H9 (cell line): ENCODE measurements at regions not wholly inside any gene's neighbourhood (a gene's known extent, or its start where the extent isn't known, plus 50 kb on each side); places are given as distances from the start of the nearest gene placed in this dataset.

Source experiments
- DNase-seq: peaks from one replicate; pipeline ENCODE4 v3.0.0-alpha.2; 2017
- H2AFZ ChIP-seq: one replicate; pipeline ENCODE4 v1.6.1; 2013; ENCODE audit warnings: mild to moderate bottlenecking, low read length, control low read depth, moderate library complexity
- H2AK5ac ChIP-seq: 2 replicates; pipeline ENCODE4 v1.6.1; 2013; ENCODE audit warnings: low read length, control low read depth, mixed read lengths; ENCODE audit not compliant: insufficient read length
- H2BK120ac ChIP-seq: one replicate; pipeline ENCODE4 v1.6.1; 2013; ENCODE audit warnings: low read depth, mild to moderate bottlenecking, low read length, control low read depth, inconsistent platforms; ENCODE audit not compliant: poor library complexity, severe bottlenecking
- H2BK12ac ChIP-seq: 2 replicates; pipeline ENCODE4 v1.6.1; 2013; ENCODE audit warnings: low read length, control low read depth, mixed read lengths, low read depth; ENCODE audit not compliant: insufficient read length
- H2BK15ac ChIP-seq: 2 replicates; pipeline ENCODE4 v1.6.1; 2013; ENCODE audit warnings: low read depth, low read length, control low read depth
- H2BK20ac ChIP-seq: one replicate; pipeline ENCODE4 v1.6.1; 2013; ENCODE audit warnings: low read depth, mild to moderate bottlenecking, low read length, control low read depth, inconsistent platforms; ENCODE audit not compliant: poor library complexity, severe bottlenecking
- H2BK5ac ChIP-seq: 2 replicates; pipeline ENCODE4 v1.6.1; 2013; ENCODE audit warnings: low read length, control low read depth, mixed read lengths; ENCODE audit not compliant: insufficient read length
- H3K14ac ChIP-seq: 2 replicates; pipeline ENCODE4 v1.6.1; 2013; ENCODE audit warnings: low read length, control low read depth; ENCODE audit not compliant: insufficient read depth
- H3K18ac ChIP-seq: 2 replicates; pipeline ENCODE4 v1.6.1; 2013; ENCODE audit warnings: low read depth, mild to moderate bottlenecking, mixed read lengths, low read length, control low read depth; ENCODE audit not compliant: insufficient read length
- H3K23ac ChIP-seq: 2 replicates; pipeline ENCODE4 v1.6.1; 2013; ENCODE audit warnings: low read length, control low read depth, mixed read lengths, low read depth; ENCODE audit not compliant: insufficient read length
- H3K23me2 ChIP-seq: 2 replicates; pipeline ENCODE4 v1.6.1; 2013; ENCODE audit warnings: low read depth, mild to moderate bottlenecking, mixed read lengths, low read length, control low read depth; ENCODE audit not compliant: insufficient read length, poor library complexity, severe bottlenecking
- H3K27ac ChIP-seq: 2 replicates; pipeline ENCODE4 v1.5.1; 2013; ENCODE audit warnings: low read length, control low read depth, mixed read lengths, low read depth; ENCODE audit not compliant: insufficient read length
- H3K27me3 ChIP-seq: 2 replicates; pipeline ENCODE4 v1.6.1; 2013; ENCODE audit warnings: low read length, control low read depth, inconsistent platforms; ENCODE audit not compliant: insufficient read depth
- H3K4ac ChIP-seq: 2 replicates; pipeline ENCODE4 v1.6.1; 2013; ENCODE audit warnings: low read depth, mild to moderate bottlenecking, control low read depth, inconsistent platforms, low read length, moderate library complexity
- H3K4me1 ChIP-seq: 2 replicates; pipeline ENCODE4 v1.6.1; 2013; ENCODE audit warnings: low read length, control low read depth, inconsistent platforms; ENCODE audit not compliant: insufficient read depth
- H3K4me2 ChIP-seq: 2 replicates; pipeline ENCODE4 v1.6.1; 2013; ENCODE audit warnings: low read length, control low read depth, mixed read lengths; ENCODE audit not compliant: insufficient read length, insufficient read depth
- H3K56ac ChIP-seq: 2 replicates; pipeline ENCODE4 v1.6.1; 2013; ENCODE audit warnings: low read depth, mild to moderate bottlenecking, mixed read lengths, low read length, control low read depth; ENCODE audit not compliant: insufficient read length
- H3K79me1 ChIP-seq: 2 replicates; pipeline ENCODE4 v1.6.1; 2013; ENCODE audit warnings: low read depth, mild to moderate bottlenecking, moderate library complexity, low read length, control low read depth, inconsistent platforms; ENCODE audit not compliant: insufficient read depth, poor library complexity, severe bottlenecking
- H3K79me2 ChIP-seq: 2 replicates; pipeline ENCODE4 v1.6.1; 2013; ENCODE audit warnings: low read length, control low read depth, inconsistent platforms; ENCODE audit not compliant: insufficient read depth
- H3K9ac ChIP-seq: 2 replicates; pipeline ENCODE4 v1.6.1; 2013; ENCODE audit warnings: low read length, control low read depth, mixed read lengths; ENCODE audit not compliant: insufficient read length; ENCODE audit errors: extremely low read depth
- H3K9me3 ChIP-seq: one replicate; pipeline ENCODE4 v1.6.1; 2013; ENCODE audit warnings: low read depth, low read length, inconsistent platforms; ENCODE audit not compliant: control insufficient read depth
- H3T11ph ChIP-seq: one replicate; pipeline ENCODE4 v1.6.1; 2013; ENCODE audit warnings: mild to moderate bottlenecking, low read length, control low read depth, inconsistent platforms
- H4K20me1 ChIP-seq: one replicate; pipeline ENCODE4 v1.6.1; 2013; ENCODE audit not compliant: control insufficient read depth, insufficient read length, insufficient read depth
- H4K5ac ChIP-seq: 2 replicates; pipeline ENCODE4 v1.6.1; 2013; ENCODE audit warnings: low read depth, mild to moderate bottlenecking, mixed read lengths, low read length, control low read depth; ENCODE audit not compliant: insufficient read length
- H4K8ac ChIP-seq: replicated peaks from 2 replicates; pipeline ENCODE4 v1.6.1; 2013; ENCODE audit warnings: low read length, control low read depth, mixed read lengths, low read depth; ENCODE audit not compliant: insufficient read length
- H4K91ac ChIP-seq: 2 replicates; pipeline ENCODE4 v1.6.1; 2013; ENCODE audit warnings: low read depth, mild to moderate bottlenecking, moderate library complexity, mixed read lengths, low read length, control low read depth; ENCODE audit not compliant: insufficient read length
- H3K27ac Mint-ChIP-seq, 3 experiments: 2 replicates in 2 of 3; 3 replicates in 1 of 3; pipeline ENCODE4 v1.8.0; 2020 to 2021; ENCODE audit warnings: mixed read lengths in 3 of 3, mild to moderate bottlenecking in 1 of 3, moderate library complexity in 1 of 3
- H3K27me3 Mint-ChIP-seq: 2 replicates; pipeline ENCODE4 v1.8.0; 2021; ENCODE audit warnings: low read depth, mild to moderate bottlenecking, moderate library complexity, mixed read lengths
- H3K36me3 Mint-ChIP-seq, 3 experiments: 2 replicates in 2 of 3; 3 replicates in 1 of 3; pipeline ENCODE4 v1.8.0; 2020 to 2021; ENCODE audit warnings: low read depth in 3 of 3, mixed read lengths in 3 of 3; ENCODE audit not compliant: insufficient read depth in 1 of 3
- H3K4me1 Mint-ChIP-seq, 2 experiments: 2 replicates each; pipeline ENCODE4 v1.8.0; 2020; ENCODE audit warnings: mixed read lengths in 2 of 2
- H3K4me3 Mint-ChIP-seq, 2 experiments: 2 replicates in 1 of 2; 3 replicates in 1 of 2; pipeline ENCODE4 v1.8.0; 2020 to 2021; ENCODE audit warnings: mild to moderate bottlenecking in 2 of 2, mixed read lengths in 2 of 2, moderate library complexity in 1 of 2
- H3K9me3 Mint-ChIP-seq, 2 experiments: 2 replicates in 1 of 2; 3 replicates in 1 of 2; pipeline ENCODE4 v1.8.0; 2020; ENCODE audit warnings: mild to moderate bottlenecking in 2 of 2, mixed read lengths in 2 of 2, moderate library complexity in 1 of 2
- CTCF ChIP-seq: fragments of 200-600 bp; sonication (generic); conservative IDR thresholded peaks from 3 replicates; pipeline ENCODE4 v1.8.0; 2021; ENCODE audit warnings: antibody characterized with exemption, mild to moderate bottlenecking
- WGBS: extraction: QIAGEN DNeasy Blood & Tissue Kit; methylation state at CpG from one replicate; pipeline ENCODE4 v1.1.7; 2013; ENCODE audit warnings: missing lambda C conversion rate, low lambda C conversion rate, mixed read lengths; ENCODE audit not compliant: insufficient read length; ENCODE audit errors: extremely low coverage; 5-methylcytosine and 5-hydroxymethylcytosine counted together

- Histone ChIP-seq H2AK5ac (no peak overlapping the region), H2AFZ (no peak overlapping the region), H4K91ac (no peak overlapping the region), H4K5ac (no peak overlapping the region), H3K18ac (no peak overlapping the region), H2BK20ac (no peak overlapping the region), H3K9me3 (no peaks in the 10 kb centered on the region), H2BK12ac (no peak overlapping the region), H3K79me2 (no peaks in the 10 kb centered on the region), H3K27ac (no peak overlapping the region), H3K23me2 (no peaks in the 10 kb centered on the region), H3K14ac (no peak overlapping the region), H3K27me3 (no peaks in the 10 kb centered on the region), H4K8ac (no peak overlapping the region), H2BK120ac (no peak overlapping the region), H3K4ac (no peak overlapping the region), H3K79me1 (no peaks in the 10 kb centered on the region), H3K4me2 (no peak overlapping the region), H3K9ac (no peak overlapping the region), H3T11ph (no peak overlapping the region), H4K20me1 (no peaks in the 10 kb centered on the region), H3K23ac (no peak overlapping the region), H3K4me1 (no peaks in the 10 kb centered on the region), H2BK15ac (no peak overlapping the region), H2BK5ac (no peak overlapping the region), H3K56ac (no peak overlapping the region)
- H3K27ac Mint-ChIP-seq: no peak overlapping the region
- no peak for TF ChIP-seq CTCF
- no peaks in the 10 kb centered on the region; a peak in 1 of 7 replicates for H3K36me3 Mint-ChIP-seq
- no peak for DNase-seq
- H3K4me3 Mint-ChIP-seq: no peak overlapping the region
- peaks cover 9% of the 10 kb centered on the region for H3K27me3 Mint-ChIP-seq
- H3K9me3 Mint-ChIP-seq: no peaks in the 10 kb centered on the region
- 100% methylated on average over 1 of the region's 12 CpGs for WGBS
- peaks cover 5 to 6% of the 10 kb centered on the region in 2 experiments for H3K4me1 Mint-ChIP-seq
Observed at GRCh38 chr15:96121086-96121920, 209.2 kb upstream of the NR2F2 start.
